ENCODE measurements at regions not wholly inside any gene's neighbourhood (a gene's known extent, or its start where the extent isn't known, plus 50 kb on each side); places are given as distances from the start of the nearest gene placed in this dataset.

GRCh38 chr5:108437425-108437824, 55.5 kb upstream of the FBXL17 start:
- DNase-seq: no peak

GRCh38 chr5:108436696-108437095, 54.8 kb upstream of the FBXL17 start:
- no peak for DNase-seq

DNA sequence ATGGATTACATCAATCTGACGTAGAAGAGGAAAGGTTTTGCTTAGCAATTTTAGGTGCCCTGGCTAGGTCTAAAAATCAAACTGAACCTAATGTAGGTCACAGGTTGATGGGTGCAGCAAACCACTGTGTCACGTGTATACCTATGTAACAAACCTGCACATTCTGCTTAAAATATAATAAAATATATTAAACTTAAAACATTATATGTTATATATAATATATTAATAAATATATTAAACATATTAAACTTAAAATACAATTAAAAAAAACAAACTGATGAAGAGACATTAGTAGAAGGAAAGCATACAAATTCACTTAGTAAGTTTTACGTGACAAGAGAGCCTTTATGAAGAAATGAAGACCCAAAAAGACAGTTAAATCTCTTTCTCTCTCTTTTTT, 51.7 kb upstream of the FBXL17 start:
- no peak for DNase-seq

GRCh38 chr5:108432024-108432423, 50.1 kb upstream of the FBXL17 start:
- no peak for DNase-seq
